MM.1S (cell line): ENCODE measurements at regions not wholly inside any gene's neighbourhood (a gene's known extent, or its start where the extent isn't known, plus 50 kb on each side); places are given as distances from the start of the nearest gene placed in this dataset.

ENCODE experiments used
- EZH2 ChIP-seq: fragments of 300-600 bp; sonication (generic); optimal IDR thresholded peaks from 2 replicates; pipeline ENCODE3; 2017; ENCODE audit warnings: low read depth, mild to moderate bottlenecking, antibody characterized with exemption, low read length, mixed read lengths
- TF ChIP-seq, protein P1 (sequence below): fragments of 300-600 bp; sonication (generic); IDR thresholded peaks from 2 replicates; pipeline ENCODE4 v1.5.1; 2016; ENCODE audit warnings: antibody characterized with exemption, low read length, mixed read lengths

DNA sequence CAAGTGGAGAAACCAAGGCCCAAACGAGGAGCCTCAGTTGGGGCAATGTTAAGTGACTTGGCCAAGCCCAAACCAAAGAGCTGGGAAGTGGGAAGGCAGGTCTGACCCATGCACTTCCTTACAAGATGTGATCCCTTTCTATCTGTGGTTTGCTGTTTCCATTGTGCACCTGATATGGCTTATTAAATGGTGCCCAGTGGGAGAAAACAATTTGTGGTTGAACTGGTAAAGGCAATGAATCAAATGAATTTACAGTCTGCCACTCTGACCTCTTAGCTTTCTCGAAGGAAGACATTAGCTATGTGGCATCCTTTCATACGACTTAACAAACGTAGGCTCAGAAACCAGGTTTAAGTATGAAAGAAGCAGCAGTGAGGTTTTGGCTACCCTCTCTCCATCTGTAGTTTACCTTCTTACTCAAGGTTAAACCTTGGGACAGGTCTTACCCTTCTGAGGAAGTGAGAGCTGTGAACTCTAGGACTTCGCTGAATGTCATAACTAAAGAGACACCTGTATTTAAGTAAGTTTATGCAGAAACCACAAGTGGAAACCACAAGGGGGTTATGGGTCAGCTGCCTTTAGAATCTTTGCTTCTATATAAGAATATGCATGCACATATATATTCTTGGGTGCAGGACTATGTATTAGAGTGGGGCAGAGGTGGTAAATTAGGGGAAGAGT, 100.5 kb upstream of the SPATA31D4 start:
- TF ChIP-seq, protein P1, sequence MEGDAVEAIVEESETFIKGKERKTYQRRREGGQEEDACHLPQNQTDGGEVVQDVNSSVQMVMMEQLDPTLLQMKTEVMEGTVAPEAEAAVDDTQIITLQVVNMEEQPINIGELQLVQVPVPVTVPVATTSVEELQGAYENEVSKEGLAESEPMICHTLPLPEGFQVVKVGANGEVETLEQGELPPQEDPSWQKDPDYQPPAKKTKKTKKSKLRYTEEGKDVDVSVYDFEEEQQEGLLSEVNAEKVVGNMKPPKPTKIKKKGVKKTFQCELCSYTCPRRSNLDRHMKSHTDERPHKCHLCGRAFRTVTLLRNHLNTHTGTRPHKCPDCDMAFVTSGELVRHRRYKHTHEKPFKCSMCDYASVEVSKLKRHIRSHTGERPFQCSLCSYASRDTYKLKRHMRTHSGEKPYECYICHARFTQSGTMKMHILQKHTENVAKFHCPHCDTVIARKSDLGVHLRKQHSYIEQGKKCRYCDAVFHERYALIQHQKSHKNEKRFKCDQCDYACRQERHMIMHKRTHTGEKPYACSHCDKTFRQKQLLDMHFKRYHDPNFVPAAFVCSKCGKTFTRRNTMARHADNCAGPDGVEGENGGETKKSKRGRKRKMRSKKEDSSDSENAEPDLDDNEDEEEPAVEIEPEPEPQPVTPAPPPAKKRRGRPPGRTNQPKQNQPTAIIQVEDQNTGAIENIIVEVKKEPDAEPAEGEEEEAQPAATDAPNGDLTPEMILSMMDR: no peak
- no peak for TF ChIP-seq EZH2
